Coronary artery (tissue), 2 donors: ENCODE measurements at regions not wholly inside any gene's neighbourhood (a gene's known extent, or its start where the extent isn't known, plus 50 kb on each side); places are given as distances from the start of the nearest gene placed in this dataset.

Source experiments
- DNase-seq: peaks from one replicate; pipeline ENCODE4 v3.0.0-alpha.2; 2017; ENCODE audit warnings: low spot score
- H3K27ac ChIP-seq, 2 donors: fragments of 200-600 bp; sonication (generic); one replicate each; pipeline ENCODE4 v1.5.1; 2016 to 2019
- H3K4me3 ChIP-seq: fragments of 200-600 bp; sonication (generic); 2 replicates; pipeline ENCODE4 v1.5.1; 2016; ENCODE audit warnings: mild to moderate bottlenecking, moderate library complexity
- CTCF ChIP-seq: fragments of 200-600 bp; sonication (generic); IDR thresholded peaks from one replicate; pipeline ENCODE4 v1.5.1; 2019; ENCODE audit warnings: antibody characterized with exemption

GRCh38 chr10:2439000-2439399 lies 628.3 kb upstream of the PFKP start:
- TF ChIP-seq CTCF = no peak
- no peak for DNase-seq
- no peak overlapping the region for H3K27ac ChIP-seq
- H3K4me3 ChIP-seq = no peak overlapping the region

GRCh38 chr10:2438248-2438939 lies 629.0 kb upstream of the PFKP start:
- no peak for TF ChIP-seq CTCF
- no peak overlapping the region for H3K27ac ChIP-seq
- H3K4me3 ChIP-seq = no peak overlapping the region
- no peak for DNase-seq

GRCh38 chr10:2436933-2437332 lies 630.4 kb upstream of the PFKP start:
- H3K27ac ChIP-seq = no peak overlapping the region
- no peak overlapping the region for H3K4me3 ChIP-seq
- no peak for TF ChIP-seq CTCF
- no peak for DNase-seq

GRCh38 chr10:2431961-2432360 lies 635.4 kb upstream of the PFKP start:
- TF ChIP-seq CTCF = no peak
- Histone ChIP-seq H3K27ac (no peak overlapping the region), H3K4me3 (no peak overlapping the region)
- no peak for DNase-seq

GRCh38 chr10:2427412-2427811 lies 639.9 kb upstream of the PFKP start:
- H3K4me3 ChIP-seq = no peak overlapping the region
- no peak for DNase-seq
- H3K27ac ChIP-seq = no peak overlapping the region
- no peak for TF ChIP-seq CTCF

GRCh38 chr10:2425320-2425719 lies 642.0 kb upstream of the PFKP start:
- no peak overlapping the region for H3K27ac ChIP-seq
- no peak for DNase-seq
- no peak for TF ChIP-seq CTCF
- no peak overlapping the region for H3K4me3 ChIP-seq

- TF ChIP-seq CTCF = no peak
Measured at GRCh38 chr10:2414562-2414961, 652.8 kb upstream of the PFKP start.

More at GRCh38 chr10:2414562-2414961, 652.8 kb upstream of the PFKP start:
- Histone ChIP-seq H3K4me3 (no peak overlapping the region), H3K27ac (no peak overlapping the region)
- no peak for DNase-seq
